ENCODE measurements at regions not wholly inside any gene's neighbourhood (a gene's known extent, or its start where the extent isn't known, plus 50 kb on each side); places are given as distances from the start of the nearest gene placed in this dataset.
A peak's percentile ranks its signal among the peaks of the same experiment; 100 is the strongest.

GRCh38 chr9:86458191-86458855 is 104.1 kb upstream of the TUT7 start:
- no peak for TF ChIP-seq JUND (IDR thresholded peaks at IDR 0.05; ENCODE audit: low read depth)
- no peak for DNase-seq (ENCODE audit: low read depth in 1 of 2, low spot score in 1 of 2)
- in situ Hi-C loops (cut with HindIII; ENCODE audit: low pct_unique_long_range_greater_than_20kb, low sequenced_read_pairs) = no loop called here

GRCh38 chr9:86456416-86456815 is 102.2 kb upstream of the TUT7 start:
- in situ Hi-C loops (cut with HindIII; ENCODE audit: low pct_unique_long_range_greater_than_20kb, low sequenced_read_pairs) = no loop called here

DNA sequence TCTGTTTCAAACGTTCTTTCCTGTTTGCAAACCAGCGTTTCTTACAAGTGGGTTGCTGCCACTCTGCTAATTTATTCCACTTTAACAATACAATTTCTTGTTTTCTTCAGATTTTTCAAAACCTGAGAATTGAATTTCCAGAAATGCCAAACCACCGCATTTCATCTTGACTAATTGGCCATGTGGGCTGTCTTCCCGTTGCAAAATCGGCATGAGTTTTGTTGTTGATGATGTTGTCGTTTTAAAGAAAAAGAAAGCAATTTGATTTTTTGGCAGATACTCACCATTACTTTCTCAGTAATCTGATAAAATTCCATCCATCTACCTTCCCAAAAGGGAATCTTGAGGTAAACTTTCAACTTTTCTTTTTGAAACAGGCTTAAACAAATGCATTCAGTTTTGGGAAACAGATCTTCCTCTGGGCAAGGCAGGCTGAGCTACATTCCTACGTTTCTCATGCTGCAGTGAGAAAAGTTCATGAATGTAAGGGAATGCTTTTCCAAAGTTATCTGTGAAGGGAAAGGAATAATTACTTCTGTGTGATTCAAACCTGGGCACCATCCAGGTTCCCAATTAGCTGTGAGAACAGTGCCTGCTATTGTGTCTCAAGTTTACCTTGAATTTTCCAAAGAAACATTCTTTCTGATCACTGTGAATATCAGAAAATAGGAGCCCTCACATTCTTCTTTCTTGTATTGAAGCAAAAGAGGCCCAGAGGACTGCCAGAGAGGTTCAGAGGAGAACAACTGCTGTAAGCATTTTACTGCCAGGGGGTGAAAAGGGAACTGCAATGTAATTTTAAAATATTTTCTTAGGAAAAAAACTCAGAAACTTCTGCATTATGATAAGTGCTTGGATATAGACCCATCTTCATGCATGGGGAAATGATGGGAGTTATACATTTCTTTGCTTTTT is 100.7 kb upstream of the TUT7 start:
- DNase-seq (ENCODE audit: low read depth in 1 of 2, low spot score in 1 of 2) = no peak
- in situ Hi-C loops (cut with HindIII; ENCODE audit: low pct_unique_long_range_greater_than_20kb, low sequenced_read_pairs) = no loop called here

More at GRCh38 chr9:86456416-86456815, 102.2 kb upstream of the TUT7 start:
- TF ChIP-seq JUND (IDR thresholded peaks at IDR 0.05; ENCODE audit: low read depth) = no peak
- DNase-seq (ENCODE audit: low read depth in 1 of 2, low spot score in 1 of 2) = no peak

DNA sequence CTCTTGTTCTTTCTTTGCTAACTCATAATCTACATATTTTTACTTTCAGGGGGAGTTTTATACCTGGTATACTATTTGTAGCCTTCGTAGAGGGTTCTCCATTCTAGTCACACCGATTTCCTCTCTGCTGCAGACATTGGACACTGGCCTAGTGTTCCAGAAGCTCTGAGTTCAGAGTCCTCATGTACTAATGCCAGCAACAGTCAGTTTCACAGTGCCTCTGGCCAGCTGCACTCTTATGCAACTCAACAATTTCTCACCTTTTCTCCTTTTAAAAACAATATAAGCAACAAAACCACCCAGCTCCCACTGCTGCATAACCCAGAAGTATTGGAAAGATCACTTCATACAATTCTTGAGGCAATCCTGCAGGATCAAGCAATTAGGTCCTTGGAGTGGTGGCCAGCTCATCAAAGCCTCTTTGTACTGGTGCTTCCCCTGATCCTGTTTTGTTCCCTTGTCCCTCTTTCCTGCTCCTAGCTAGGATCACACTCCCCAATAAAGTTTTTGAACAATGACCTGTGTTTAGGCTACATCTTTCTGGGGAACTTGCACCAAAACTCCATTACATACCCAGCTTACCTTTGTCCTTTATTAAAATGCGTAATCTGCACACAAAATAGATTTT is 98.1 kb upstream of the TUT7 start:
- DNase-seq (ENCODE audit: low read depth in 1 of 2, low spot score in 1 of 2) = no peak
- no peak for TF ChIP-seq JUND (IDR thresholded peaks at IDR 0.05; ENCODE audit: low read depth)
- in situ Hi-C loops (cut with HindIII; ENCODE audit: low pct_unique_long_range_greater_than_20kb, low sequenced_read_pairs) = no loop called here

More for the DNA sequence above, 100.7 kb upstream of the TUT7 start:
- no peak for TF ChIP-seq JUND (IDR thresholded peaks at IDR 0.05; ENCODE audit: low read depth)

GRCh38 chr9:86449246-86449645 is 95.0 kb upstream of the TUT7 start:
- no peak for TF ChIP-seq JUND (IDR thresholded peaks at IDR 0.05; ENCODE audit: low read depth)
- in situ Hi-C loops (cut with HindIII; ENCODE audit: low pct_unique_long_range_greater_than_20kb, low sequenced_read_pairs) = no loop called here
- no peak for DNase-seq (ENCODE audit: low read depth in 1 of 2, low spot score in 1 of 2)

DNA sequence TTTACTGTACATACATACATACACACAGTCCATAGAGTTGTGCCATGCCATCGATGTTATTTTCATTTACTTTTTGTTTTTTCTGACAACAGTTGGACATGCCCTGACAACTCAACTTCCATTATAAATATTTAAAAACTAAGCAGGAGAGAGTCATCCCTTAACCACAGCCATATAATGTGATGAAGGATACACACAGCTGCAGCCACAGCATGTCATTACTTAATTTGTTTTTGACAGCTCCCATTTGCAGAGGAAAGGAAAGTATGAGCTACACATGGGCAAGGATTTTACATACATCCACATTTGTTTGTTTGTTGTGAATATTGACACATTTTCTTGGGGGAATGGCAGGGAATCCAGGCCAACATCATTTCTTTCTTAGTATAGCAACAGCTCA is 91.5 kb upstream of the TUT7 start:
- in situ Hi-C loops (cut with HindIII; ENCODE audit: low pct_unique_long_range_greater_than_20kb, low sequenced_read_pairs) = no loop called here
- no peak for TF ChIP-seq JUND (IDR thresholded peaks at IDR 0.05; ENCODE audit: low read depth)
- peak in 1 of 2 experiments; percentile 18 for DNase-seq (ENCODE audit: low read depth in 1 of 2, low spot score in 1 of 2)

GRCh38 chr9:86443992-86444391 is 89.8 kb upstream of the TUT7 start:
- TF ChIP-seq JUND (IDR thresholded peaks at IDR 0.05; ENCODE audit: low read depth) = no peak
- DNase-seq (ENCODE audit: low read depth in 1 of 2, low spot score in 1 of 2) = no peak
- in situ Hi-C loops (cut with HindIII; ENCODE audit: low pct_unique_long_range_greater_than_20kb, low sequenced_read_pairs) = no loop called here

DNA sequence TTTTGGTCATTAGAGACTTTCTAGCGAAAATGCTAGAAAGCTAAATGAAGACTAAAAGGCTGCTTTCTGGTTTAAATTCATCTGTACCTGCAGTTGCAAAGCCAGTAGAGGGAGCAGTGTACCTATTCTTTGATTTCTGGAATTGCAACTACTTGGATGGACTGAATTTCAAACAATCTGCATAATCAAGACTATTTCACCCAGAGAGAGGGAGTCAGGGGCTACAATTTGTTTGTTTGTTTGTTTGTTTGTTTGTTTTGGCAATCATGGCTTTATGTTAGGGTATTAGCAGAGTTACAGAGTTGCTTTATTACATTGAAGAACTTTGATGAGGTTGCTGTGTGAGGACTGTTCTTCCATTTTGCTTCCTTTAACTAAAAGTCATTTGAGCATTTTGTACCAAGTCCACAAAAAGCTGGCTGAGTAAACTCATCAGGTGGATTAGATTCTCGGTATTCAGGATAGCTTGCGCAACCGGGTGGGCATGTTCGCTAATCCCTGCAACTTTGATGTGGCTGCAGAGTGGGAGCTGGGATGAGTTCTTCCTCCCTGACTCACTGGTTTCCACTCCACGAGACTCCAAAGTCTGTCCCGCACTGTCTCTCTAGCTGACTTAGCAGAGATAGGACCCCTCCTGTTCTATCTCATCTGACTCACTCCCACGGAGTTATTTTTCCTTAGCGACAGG is 80.0 kb upstream of the TUT7 start:
- DNase-seq (ENCODE audit: low read depth in 1 of 2, low spot score in 1 of 2) = peak; percentile 18 to 60
- in situ Hi-C loops (cut with HindIII; ENCODE audit: low pct_unique_long_range_greater_than_20kb, low sequenced_read_pairs) = no loop called here
- no peak for TF ChIP-seq JUND (IDR thresholded peaks at IDR 0.05; ENCODE audit: low read depth)

- no peak for DNase-seq (ENCODE audit: low read depth in 1 of 2, low spot score in 1 of 2)
- TF ChIP-seq JUND (IDR thresholded peaks at IDR 0.05; ENCODE audit: low read depth) = no peak
- in situ Hi-C loops (cut with HindIII; ENCODE audit: low pct_unique_long_range_greater_than_20kb, low sequenced_read_pairs) = no loop called here
Measured at GRCh38 chr9:86424251-86424891, 70.2 kb upstream of the TUT7 start.

DNA sequence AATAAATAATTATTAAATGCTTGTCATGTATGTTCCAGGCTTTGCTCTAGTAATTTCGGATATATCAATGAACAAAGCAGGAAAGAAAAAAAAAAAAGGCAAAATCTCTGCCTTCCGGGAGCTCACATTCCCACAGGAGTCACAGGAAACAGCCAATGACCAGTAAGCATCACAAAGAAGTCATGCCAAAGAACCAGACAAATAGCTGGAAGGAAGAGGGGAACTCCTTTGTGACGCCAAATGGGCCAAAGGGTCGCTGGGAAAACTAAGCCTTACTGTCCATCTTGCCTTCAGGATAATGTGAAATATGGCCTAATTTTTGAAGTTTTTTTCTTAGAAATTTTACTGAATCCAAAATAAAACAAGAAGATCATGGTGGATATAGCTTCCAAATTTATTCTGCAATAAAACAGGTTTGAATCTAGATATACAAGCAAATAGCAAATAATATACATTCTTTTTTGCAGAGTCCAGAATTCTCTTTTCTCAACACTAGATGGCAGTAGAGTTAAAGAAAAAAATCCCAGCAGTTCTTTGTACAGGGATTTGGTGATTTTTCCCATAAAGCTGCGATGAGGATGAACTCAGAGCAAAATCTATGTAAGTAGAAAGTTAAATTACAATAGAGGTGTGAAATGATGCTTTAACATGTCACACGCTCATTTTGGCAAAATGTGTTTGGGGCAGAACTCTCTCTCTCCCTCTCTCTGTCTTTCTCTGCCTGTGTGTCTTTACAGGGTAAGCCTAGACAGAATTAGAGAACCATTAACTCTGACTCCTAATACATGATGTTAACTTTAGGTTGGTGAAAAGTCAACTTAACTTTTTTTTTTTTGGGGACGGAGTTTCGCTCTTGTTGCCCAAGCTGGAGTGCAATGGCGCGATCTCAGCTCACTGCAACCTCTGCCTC is 60.0 kb upstream of the TUT7 start:
- in situ Hi-C loops (cut with HindIII; ENCODE audit: low pct_unique_long_range_greater_than_20kb, low sequenced_read_pairs) = no loop called here
- no peak for TF ChIP-seq JUND (IDR thresholded peaks at IDR 0.05; ENCODE audit: low read depth)
- DNase-seq (ENCODE audit: low read depth in 1 of 2, low spot score in 1 of 2) = peak in 1 of 2 experiments; percentile 40

DNA sequence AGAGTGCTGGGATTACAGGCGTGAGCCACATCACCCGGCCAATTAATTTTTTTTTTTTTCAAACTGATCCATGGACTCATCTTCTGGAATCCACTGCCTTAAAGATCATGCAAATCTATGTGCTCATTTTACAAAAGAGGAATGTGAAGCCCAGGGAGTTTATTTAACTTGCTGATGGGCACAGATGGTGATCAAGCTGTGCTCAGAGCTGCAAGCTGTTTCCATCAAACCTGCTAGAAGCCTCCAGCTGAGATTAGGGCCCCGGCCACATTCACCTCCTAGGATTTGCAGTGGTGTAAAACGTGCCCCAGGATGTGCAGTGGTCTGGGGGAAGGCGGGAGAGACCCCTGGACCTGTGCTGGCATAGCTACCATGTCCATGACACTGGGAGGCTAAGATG is 56.1 kb upstream of the TUT7 start:
- in situ Hi-C loops (cut with HindIII; ENCODE audit: low pct_unique_long_range_greater_than_20kb, low sequenced_read_pairs) = no loop called here
- DNase-seq (ENCODE audit: low read depth in 1 of 2, low spot score in 1 of 2) = no peak
- TF ChIP-seq JUND (IDR thresholded peaks at IDR 0.05; ENCODE audit: low read depth) = no peak

Measured in T47D (cell line).